Keratinocyte (primary cell): ENCODE measurements at regions not wholly inside any gene's neighbourhood (a gene's known extent, or its start where the extent isn't known, plus 50 kb on each side); places are given as distances from the start of the nearest gene placed in this dataset.

Experiments
- DNase-seq: peaks from one replicate; pipeline ENCODE4 v3.0.0-alpha.2; 2011; ENCODE audit warnings: low read depth, missing footprints, low spot score
- FAIRE-seq: peaks from 2 replicates; lab custom pipeline; 2011; peaks lifted over from hg19 to GRCh38; lab: Jason Lieb, UNC
- H2AFZ ChIP-seq: 2 replicates; pipeline ENCODE4 v1.6.0; 2012; ENCODE audit warnings: low read length, control low read depth, inconsistent platforms; ENCODE audit not compliant: control insufficient read depth
- H3K27ac ChIP-seq: 2 replicates; pipeline ENCODE4 v1.5.1; 2011; ENCODE audit warnings: low read length; ENCODE audit not compliant: control insufficient read depth, insufficient read depth
- H3K27me3 ChIP-seq: 3 replicates; pipeline ENCODE4 v1.6.0; 2011; ENCODE audit warnings: low read length; ENCODE audit not compliant: control insufficient read depth, insufficient read depth; ENCODE audit errors: extremely low read depth
- H3K36me3 ChIP-seq, 2 experiments: 2 replicates in 1 of 2; 3 replicates in 1 of 2; pipeline ENCODE4 v1.5.1; 2011; ENCODE audit warnings: low read length in 2 of 2, mild to moderate bottlenecking in 1 of 2; ENCODE audit not compliant: control insufficient read depth in 2 of 2, insufficient read depth in 2 of 2; ENCODE audit errors: extremely low read depth in 1 of 2
- H3K4me1 ChIP-seq: 3 replicates; pipeline ENCODE4 v1.5.1; 2011; ENCODE audit warnings: low read length; ENCODE audit not compliant: control insufficient read depth, insufficient read depth; ENCODE audit errors: extremely low read depth
- H3K4me2 ChIP-seq: 3 replicates; pipeline ENCODE4 v1.6.0; 2011; ENCODE audit warnings: low read depth, low read length; ENCODE audit not compliant: control insufficient read depth, insufficient read depth; ENCODE audit errors: extremely low read depth
- H3K4me3 ChIP-seq, 3 experiments: fragments of 200-600 bp in 1 of 3; sonication (generic) in 1 of 3; 2 replicates in 2 of 3; 3 replicates in 1 of 3; pipeline ENCODE4 v1.5.1; 2011 to 2016; ENCODE audit warnings: low read length in 3 of 3, mild to moderate bottlenecking in 3 of 3, control low read depth in 2 of 3, inconsistent platforms in 1 of 3, low read depth in 1 of 3, mixed read lengths in 1 of 3, mixed run types in 1 of 3, moderate library complexity in 1 of 3; ENCODE audit not compliant: control insufficient read depth in 2 of 3, insufficient read depth in 2 of 3; ENCODE audit errors: extremely low read depth in 1 of 3
- H3K79me2 ChIP-seq: 2 replicates; pipeline ENCODE4 v1.6.0; 2012; ENCODE audit warnings: low read length; ENCODE audit not compliant: control insufficient read depth, insufficient read depth
- H3K9ac ChIP-seq: 3 replicates; pipeline ENCODE4 v1.6.0; 2011; ENCODE audit warnings: low read length; ENCODE audit not compliant: control insufficient read depth, insufficient read depth; ENCODE audit errors: extremely low read depth
- H3K9me1 ChIP-seq: 3 replicates; pipeline ENCODE4 v1.6.0; 2011; ENCODE audit warnings: low read length; ENCODE audit not compliant: control insufficient read depth, insufficient read depth; ENCODE audit errors: extremely low read depth
- H3K9me3 ChIP-seq: 2 replicates; pipeline ENCODE4 v1.5.1; 2012; ENCODE audit warnings: low read depth, low read length; ENCODE audit not compliant: control insufficient read depth
- H4K20me1 ChIP-seq: 3 replicates; pipeline ENCODE4 v1.6.0; 2011; ENCODE audit warnings: low read length; ENCODE audit not compliant: control insufficient read depth, insufficient read depth; ENCODE audit errors: extremely low read depth
- EZH2 ChIP-seq: IDR thresholded peaks from one replicate; pipeline ENCODE4 v1.6.1; 2012; ENCODE audit warnings: inconsistent platforms, mild to moderate bottlenecking, low read length, moderate library complexity
- dilution Hi-C: fragments of 300-500 bp; cut with MboI; formaldehyde crosslinking; loops from one replicate; pipeline ENCODE4 v1.7.0; 2020; ENCODE audit warnings: low sequenced_read_pairs; ENCODE audit not compliant: extremely low pct_ligation_motif_present
- TF ChIP-seq, protein P1 (sequence below), 3 experiments: IDR thresholded peaks in 1 of 3; conservative IDR thresholded peaks in 1 of 3; optimal IDR thresholded peaks in 1 of 3; 2 replicates in 2 of 3; 3 replicates in 1 of 3; pipeline versions ENCODE3 to v1.5.1; 2011; ENCODE audit warnings: low read length in 3 of 3, mild to moderate bottlenecking in 3 of 3, moderate library complexity in 2 of 3, control low read depth in 1 of 3, inconsistent platforms in 1 of 3; ENCODE audit not compliant: insufficient read depth in 2 of 3; ENCODE audit errors: extremely low read depth in 1 of 3

DNA sequence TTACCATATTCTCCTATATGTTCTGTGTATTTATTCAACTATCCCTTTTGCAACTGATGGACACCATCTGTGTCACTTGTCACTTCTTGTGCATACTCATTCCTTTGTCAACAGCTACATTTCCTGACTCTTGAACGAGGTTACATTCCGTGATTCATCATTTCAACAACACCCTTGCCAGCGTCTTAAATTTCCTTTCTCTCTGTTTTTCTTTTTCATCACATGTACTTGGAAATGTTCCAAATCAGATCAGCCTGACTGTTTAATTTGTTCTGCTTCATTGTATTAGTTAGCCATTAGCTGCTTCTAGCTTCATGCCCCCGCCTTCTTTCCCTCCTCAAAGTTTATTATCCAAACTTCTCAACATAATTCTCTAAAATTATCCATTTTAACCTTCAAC, 173.0 kb downstream of the ADGRL4 start:
- Histone ChIP-seq H3K9me1 (no peaks in the 10 kb centered on the region), H3K4me1 (peaks cover 30% of the 10 kb centered on the region), H3K36me3 (no peaks in the 10 kb centered on the region), H3K27ac (no peak overlapping the region), H3K9me3 (no peaks in the 10 kb centered on the region), H3K4me2 (no peak overlapping the region), H3K9ac (no peak overlapping the region), H4K20me1 (no peaks in the 10 kb centered on the region), H3K27me3 (no peaks in the 10 kb centered on the region), H3K4me3 (no peak overlapping the region), H2AFZ (no peak overlapping the region), H3K79me2 (no peaks in the 10 kb centered on the region)
- FAIRE-seq (peak; percentile 84), DNase-seq (peak; percentile 38)
- dilution Hi-C loops = no loop called here
- TF ChIP-seq EZH2 = no peak
- TF ChIP-seq, protein P1, sequence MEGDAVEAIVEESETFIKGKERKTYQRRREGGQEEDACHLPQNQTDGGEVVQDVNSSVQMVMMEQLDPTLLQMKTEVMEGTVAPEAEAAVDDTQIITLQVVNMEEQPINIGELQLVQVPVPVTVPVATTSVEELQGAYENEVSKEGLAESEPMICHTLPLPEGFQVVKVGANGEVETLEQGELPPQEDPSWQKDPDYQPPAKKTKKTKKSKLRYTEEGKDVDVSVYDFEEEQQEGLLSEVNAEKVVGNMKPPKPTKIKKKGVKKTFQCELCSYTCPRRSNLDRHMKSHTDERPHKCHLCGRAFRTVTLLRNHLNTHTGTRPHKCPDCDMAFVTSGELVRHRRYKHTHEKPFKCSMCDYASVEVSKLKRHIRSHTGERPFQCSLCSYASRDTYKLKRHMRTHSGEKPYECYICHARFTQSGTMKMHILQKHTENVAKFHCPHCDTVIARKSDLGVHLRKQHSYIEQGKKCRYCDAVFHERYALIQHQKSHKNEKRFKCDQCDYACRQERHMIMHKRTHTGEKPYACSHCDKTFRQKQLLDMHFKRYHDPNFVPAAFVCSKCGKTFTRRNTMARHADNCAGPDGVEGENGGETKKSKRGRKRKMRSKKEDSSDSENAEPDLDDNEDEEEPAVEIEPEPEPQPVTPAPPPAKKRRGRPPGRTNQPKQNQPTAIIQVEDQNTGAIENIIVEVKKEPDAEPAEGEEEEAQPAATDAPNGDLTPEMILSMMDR (optimal IDR thresholded peaks at IDR 0.05 in 1 of 3, IDR thresholded peaks at IDR 0.05 in 1 of 3, conservative IDR thresholded peaks at IDR 0.05 in 1 of 3; ENCODE audit: extremely low read depth in 1 of 3, insufficient read depth in 2 of 3, low read length in 3 of 3) = no peak

DNA sequence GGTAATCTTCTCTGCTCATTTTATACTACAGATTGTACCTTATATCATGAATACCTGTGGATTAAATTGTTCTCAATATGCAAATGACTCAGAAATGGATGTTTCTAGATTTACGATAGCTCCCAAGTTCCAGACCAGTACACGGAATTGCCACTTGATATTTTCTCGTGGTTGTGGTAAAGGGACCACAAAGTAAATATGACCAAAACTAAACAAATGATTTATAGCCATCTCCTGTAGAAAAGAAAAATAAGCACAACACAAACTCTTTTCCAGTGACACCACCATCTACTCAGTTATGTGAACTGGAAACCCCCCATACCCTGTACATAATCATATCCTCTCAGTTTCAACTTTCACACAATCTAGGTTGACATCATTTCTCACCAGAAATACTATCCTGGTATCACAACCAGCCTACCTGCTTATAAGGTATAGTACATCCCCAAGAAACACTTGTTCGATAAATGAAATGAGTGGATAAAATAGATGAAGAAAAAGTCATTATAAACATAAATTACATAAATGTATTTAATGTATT, 172.3 kb downstream of the ADGRL4 start:
- Histone ChIP-seq H3K4me3 (no peak overlapping the region), H2AFZ (no peak overlapping the region), H3K27ac (no peak overlapping the region), H3K4me1 (peaks cover 30% of the 10 kb centered on the region), H3K9ac (no peak overlapping the region), H4K20me1 (no peaks in the 10 kb centered on the region), H3K4me2 (no peak overlapping the region), H3K79me2 (no peaks in the 10 kb centered on the region), H3K9me1 (no peaks in the 10 kb centered on the region), H3K36me3 (no peaks in the 10 kb centered on the region), H3K27me3 (no peaks in the 10 kb centered on the region), H3K9me3 (no peaks in the 10 kb centered on the region)
- dilution Hi-C loops = no loop called here
- no peak for TF ChIP-seq EZH2
- TF ChIP-seq, protein P1 (optimal IDR thresholded peaks at IDR 0.05 in 1 of 3, IDR thresholded peaks at IDR 0.05 in 1 of 3, conservative IDR thresholded peaks at IDR 0.05 in 1 of 3; ENCODE audit: extremely low read depth in 1 of 3, insufficient read depth in 2 of 3, low read length in 3 of 3) = no peak
- FAIRE-seq (no peak), DNase-seq (no peak)
